ENCODE measurements at regions not wholly inside any gene's neighbourhood (a gene's known extent, or its start where the extent isn't known, plus 50 kb on each side); places are given as distances from the start of the nearest gene placed in this dataset.

DNA sequence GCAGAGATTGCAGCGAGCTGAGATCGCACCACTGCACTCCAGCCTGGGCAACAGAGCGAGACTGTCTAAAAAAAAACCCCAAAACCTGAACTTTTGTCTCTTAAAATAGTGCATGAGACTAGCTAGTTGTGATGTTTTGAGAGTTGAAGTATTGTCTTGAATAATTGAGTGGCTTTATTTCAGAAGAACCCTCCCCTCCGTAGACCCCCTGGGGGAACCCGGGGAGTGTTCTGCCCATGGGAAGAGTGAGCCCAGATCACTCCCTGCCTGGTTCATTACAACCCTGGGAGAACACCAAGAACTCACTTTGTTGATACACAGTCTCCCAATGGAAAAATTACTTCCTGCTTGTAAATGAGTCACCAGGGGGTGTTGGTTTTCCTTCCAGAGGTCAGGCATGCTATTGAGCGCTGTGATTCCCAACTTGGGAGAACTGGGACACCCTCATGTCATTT lies 65.3 kb upstream of the SHISA3 start:
- no peak for DNase-seq

DNA sequence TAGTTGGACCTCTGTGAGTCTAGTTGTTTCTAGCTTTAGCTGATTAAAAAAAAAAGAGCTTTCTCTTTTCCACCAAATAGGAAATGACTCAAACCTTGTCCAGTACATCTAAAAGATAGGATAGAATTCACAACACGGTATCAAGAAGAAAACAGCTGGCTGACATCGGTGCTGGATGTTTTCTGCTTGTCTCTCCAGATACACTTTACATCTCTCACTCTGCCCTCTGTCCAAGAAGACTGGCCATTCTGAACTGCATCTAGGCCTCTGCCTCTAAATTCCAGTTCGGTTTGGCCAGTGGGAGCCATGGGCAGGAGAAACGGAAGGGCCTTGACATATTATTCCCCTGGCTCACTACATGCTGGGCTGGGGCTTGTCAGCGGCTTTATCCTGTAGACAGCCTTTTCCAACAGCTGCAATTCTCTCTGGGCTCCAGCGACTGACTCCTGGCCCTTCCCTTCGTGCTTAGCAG lies 57.3 kb upstream of the SHISA3 start:
- DNase-seq: no peak

DNA sequence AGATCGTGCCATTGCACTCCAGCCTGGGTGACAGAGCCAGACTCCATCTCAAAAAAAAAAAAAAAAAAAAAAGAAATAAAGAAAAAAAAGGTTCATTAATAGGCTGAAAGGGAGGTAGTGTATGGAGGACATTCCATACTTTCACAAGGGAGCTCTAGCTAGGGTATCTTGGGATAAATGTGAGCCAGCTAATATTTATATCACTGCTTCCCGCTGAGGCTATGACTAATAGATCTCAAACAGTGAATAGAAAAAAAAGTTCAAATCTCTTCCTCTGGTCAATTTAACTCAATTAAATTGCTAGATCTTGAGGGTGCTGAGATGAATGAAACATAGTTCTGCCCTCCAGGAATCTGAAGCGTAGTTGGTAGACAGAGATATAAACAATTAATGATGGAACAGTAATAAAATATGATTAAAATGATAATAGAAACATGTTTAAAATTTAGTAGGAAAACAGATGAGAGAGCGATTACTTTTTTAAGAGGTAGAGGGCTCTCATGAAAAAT lies 55.7 kb upstream of the SHISA3 start:
- DNase-seq: no peak

DNA sequence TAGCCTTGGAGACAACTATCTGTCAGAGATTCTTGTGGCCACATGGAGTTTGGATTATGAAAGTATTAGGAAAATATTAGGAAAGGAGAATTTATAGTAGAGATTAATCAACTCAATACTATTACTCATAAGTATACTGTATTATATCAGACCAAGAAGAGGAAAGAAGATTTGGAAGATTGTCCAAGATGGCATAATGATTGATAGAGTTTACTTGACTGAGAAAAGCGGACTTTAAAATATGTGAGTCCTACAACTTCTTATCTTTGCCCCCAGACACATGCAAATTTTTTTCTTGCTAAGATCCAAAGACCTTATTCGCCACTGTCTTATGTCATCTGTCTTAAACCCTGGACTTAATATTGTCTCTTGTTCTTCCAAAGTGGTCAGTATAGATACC lies 54.8 kb upstream of the SHISA3 start:
- no peak for DNase-seq

DNA sequence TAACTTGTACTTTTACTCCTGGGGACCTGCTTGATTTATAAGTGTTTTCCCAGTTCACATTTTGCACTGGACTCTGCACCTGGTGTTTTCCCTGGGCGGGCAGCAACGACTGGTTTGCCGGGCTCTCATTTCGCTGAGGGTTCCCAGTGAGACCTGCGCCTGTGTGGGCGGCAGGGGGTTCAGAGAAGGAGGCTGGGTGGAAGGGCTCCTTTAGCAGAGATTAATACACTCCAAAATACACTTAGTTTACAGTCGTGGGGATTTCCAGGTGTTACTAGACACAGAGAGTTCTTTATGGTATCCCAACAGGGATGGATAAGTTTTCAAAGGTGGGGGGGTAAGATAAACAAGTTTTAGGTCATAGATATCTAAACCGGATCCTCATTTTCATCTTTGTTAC lies 53.0 kb upstream of the SHISA3 start:
- no peak for DNase-seq

DNA sequence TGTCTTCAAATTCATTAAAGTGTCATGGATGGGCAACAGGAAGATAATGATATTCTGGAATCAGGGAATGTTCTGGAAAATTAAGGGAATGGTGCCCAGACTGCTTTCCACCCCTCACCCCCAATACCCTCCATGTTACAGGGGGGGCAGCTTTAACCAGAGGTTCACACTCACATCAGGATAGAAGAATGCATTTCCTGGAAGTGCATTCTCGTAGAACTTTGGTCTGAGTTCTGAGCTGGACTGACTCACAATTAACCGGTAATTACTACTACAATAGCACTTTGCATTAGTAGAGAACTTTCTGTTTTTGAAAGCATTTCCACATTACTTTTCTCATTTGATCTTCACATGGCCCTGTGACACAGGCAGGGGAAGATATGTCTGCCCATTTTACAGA lies 52.5 kb upstream of the SHISA3 start:
- no peak for DNase-seq

DNA sequence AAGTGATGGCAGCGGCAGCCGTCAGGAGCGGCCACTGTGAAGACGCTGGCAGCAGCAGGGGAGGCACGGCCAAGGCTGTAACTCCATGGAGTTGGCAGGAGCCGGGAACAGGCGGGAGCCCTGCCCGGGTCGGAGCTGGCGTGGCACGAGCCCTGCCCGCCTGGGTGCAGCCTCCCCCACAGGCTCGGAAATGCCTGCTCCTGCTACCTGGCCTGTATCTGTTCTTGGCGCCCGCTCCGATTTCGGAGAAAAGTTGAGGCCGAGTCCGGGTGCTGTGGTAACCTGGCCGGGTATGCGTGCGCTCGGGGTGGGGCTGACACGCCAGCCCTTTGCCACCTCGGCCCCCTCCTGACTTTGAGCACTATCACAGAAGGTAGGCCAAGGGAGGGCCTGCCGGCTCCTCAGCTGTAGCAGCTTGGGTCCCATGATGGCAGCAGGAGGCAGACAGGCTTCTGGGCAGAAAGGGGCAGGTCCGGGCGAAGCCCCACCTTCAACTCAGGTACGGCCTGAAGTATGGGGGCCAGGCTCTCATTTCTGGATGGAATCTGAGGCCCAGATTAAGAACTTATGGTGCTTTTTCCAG lies 51.2 kb upstream of the SHISA3 start:
- DNase-seq: no peak

DNA sequence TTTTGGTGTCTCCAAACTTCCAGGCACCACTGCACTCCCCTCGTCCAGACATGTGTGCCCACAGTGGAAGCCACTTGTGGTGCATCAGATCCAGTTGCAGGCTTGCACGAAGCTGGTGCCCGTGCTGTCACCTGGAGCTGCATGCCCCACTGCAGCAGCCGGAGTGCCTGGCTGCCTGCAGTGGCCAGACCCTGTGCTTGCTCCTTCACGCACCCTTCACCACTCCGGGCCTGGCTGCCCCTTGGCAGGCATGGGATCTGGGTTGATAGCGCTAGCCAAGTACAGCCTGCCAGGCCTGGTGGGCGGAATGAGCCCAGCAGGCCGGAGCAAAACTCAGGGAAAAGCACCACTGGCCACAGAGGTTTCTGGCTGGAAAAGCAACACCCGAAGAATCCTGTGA lies 50.2 kb upstream of the SHISA3 start:
- no peak for DNase-seq
